ENCODE measurements at regions not wholly inside any gene's neighbourhood (a gene's known extent, or its start where the extent isn't known, plus 50 kb on each side); places are given as distances from the start of the nearest gene placed in this dataset.

GRCh38 chr5:29649321-29649720 is 1544.2 kb upstream of the CDH6 start:
- Histone ChIP-seq H3K27me3 (no peaks in the 10 kb centered on the region), H3K4me1 (no peaks in the 10 kb centered on the region), H3K27ac (no peak overlapping the region), H3K9me3 (no peaks in the 10 kb centered on the region), H3K36me3 (no peaks in the 10 kb centered on the region), H3K4me3 (no peak overlapping the region)
- TF ChIP-seq POLR2A (IDR thresholded peaks at IDR 0.05) (no peak), POLR2AphosphoS5 (IDR thresholded peaks at IDR 0.05; ENCODE audit: insufficient read depth in 1 of 2, low read depth in 1 of 2) (no peak)
- TF ChIP-seq, protein P1, sequence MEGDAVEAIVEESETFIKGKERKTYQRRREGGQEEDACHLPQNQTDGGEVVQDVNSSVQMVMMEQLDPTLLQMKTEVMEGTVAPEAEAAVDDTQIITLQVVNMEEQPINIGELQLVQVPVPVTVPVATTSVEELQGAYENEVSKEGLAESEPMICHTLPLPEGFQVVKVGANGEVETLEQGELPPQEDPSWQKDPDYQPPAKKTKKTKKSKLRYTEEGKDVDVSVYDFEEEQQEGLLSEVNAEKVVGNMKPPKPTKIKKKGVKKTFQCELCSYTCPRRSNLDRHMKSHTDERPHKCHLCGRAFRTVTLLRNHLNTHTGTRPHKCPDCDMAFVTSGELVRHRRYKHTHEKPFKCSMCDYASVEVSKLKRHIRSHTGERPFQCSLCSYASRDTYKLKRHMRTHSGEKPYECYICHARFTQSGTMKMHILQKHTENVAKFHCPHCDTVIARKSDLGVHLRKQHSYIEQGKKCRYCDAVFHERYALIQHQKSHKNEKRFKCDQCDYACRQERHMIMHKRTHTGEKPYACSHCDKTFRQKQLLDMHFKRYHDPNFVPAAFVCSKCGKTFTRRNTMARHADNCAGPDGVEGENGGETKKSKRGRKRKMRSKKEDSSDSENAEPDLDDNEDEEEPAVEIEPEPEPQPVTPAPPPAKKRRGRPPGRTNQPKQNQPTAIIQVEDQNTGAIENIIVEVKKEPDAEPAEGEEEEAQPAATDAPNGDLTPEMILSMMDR (IDR thresholded peaks at IDR 0.05): no peak
- intact Hi-C loops (cut with DNase I): no loop called here
- no peak for DNase-seq (ENCODE audit: extremely low spot score in 2 of 2)

- Histone ChIP-seq H3K36me3 (no peaks in the 10 kb centered on the region), H3K27me3 (no peaks in the 10 kb centered on the region), H3K9me3 (no peaks in the 10 kb centered on the region), H3K4me1 (no peaks in the 10 kb centered on the region), H3K27ac (no peak overlapping the region), H3K4me3 (no peak overlapping the region)
- TF ChIP-seq POLR2A (IDR thresholded peaks at IDR 0.05) (no peak), POLR2AphosphoS5 (IDR thresholded peaks at IDR 0.05; ENCODE audit: insufficient read depth in 1 of 2, low read depth in 1 of 2) (no peak)
- TF ChIP-seq, protein P1 (IDR thresholded peaks at IDR 0.05): no peak
- intact Hi-C loops (cut with DNase I): no loop called here
- no peak for DNase-seq (ENCODE audit: extremely low spot score in 2 of 2)
Observed at GRCh38 chr5:29642601-29643000, 1550.9 kb upstream of the CDH6 start.

- DNase-seq (ENCODE audit: extremely low spot score in 2 of 2): no peak
- TF ChIP-seq, protein P1 (IDR thresholded peaks at IDR 0.05): no peak
- H3K27me3 ChIP-seq: no peaks in the 10 kb centered on the region
- no peak overlapping the region for H3K27ac ChIP-seq
- no peaks in the 10 kb centered on the region for H3K9me3 ChIP-seq
- no peaks in the 10 kb centered on the region for H3K4me1 ChIP-seq
- H3K4me3 ChIP-seq: no peak overlapping the region
- intact Hi-C loops (cut with DNase I): no loop called here
- no peaks in the 10 kb centered on the region for H3K36me3 ChIP-seq
Observed at GRCh38 chr5:29614206-29614605, 1579.3 kb upstream of the CDH6 start.

DNA sequence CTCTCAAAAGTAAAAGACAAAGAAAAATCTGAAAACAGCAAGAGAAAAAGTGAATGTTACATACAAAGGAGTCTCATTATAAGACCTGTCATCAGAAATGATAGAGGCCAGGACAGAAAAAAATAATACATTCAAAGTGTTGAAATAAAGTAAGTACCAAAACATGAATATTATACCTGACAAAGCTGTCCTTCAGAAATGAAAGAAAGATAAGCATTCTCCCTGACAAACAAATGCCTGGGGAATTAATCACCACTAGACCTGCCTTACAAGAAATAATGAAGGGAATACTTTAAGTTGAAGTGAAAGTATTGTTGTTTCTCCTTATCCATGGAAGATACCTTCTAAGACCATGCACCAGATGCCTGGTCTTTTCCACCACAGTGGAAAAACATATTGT is 1605.2 kb upstream of the CDH6 start:
- Histone ChIP-seq H3K4me3 (no peak overlapping the region), H3K27me3 (no peaks in the 10 kb centered on the region), H3K9me3 (no peaks in the 10 kb centered on the region), H3K36me3 (no peaks in the 10 kb centered on the region), H3K4me1 (no peaks in the 10 kb centered on the region), H3K27ac (no peak overlapping the region)
- intact Hi-C loops (cut with DNase I): no loop called here
- DNase-seq (ENCODE audit: extremely low spot score in 2 of 2): no peak
- TF ChIP-seq POLR2AphosphoS5 (IDR thresholded peaks at IDR 0.05; ENCODE audit: insufficient read depth in 1 of 2, low read depth in 1 of 2) (no peak), POLR2A (IDR thresholded peaks at IDR 0.05) (no peak)
- TF ChIP-seq, protein P1 (IDR thresholded peaks at IDR 0.05): no peak

DNA sequence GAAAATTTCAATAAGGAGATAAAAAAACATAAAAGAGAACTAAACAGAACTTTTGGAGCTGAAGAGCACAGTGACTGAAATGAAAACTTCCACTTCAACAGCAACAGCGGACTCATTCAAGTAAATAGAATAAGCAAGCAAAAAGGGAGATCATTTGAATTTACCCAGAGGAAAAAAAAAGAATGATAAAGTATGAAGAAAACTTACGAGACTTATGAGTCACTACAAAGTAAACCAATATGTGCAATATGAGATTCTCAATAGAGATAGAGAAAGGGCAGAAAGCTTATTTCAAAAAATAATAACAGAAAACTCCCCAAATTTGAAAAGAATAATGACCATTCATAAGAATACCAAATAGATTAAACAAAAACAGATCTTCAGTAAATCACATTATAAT is 1605.7 kb upstream of the CDH6 start:
- H3K4me3 ChIP-seq: no peak overlapping the region
- intact Hi-C loops (cut with DNase I): no loop called here
- no peaks in the 10 kb centered on the region for H3K4me1 ChIP-seq
- H3K36me3 ChIP-seq: no peaks in the 10 kb centered on the region
- H3K27me3 ChIP-seq: no peaks in the 10 kb centered on the region
- no peak overlapping the region for H3K27ac ChIP-seq
- no peak for DNase-seq (ENCODE audit: extremely low spot score in 2 of 2)
- no peaks in the 10 kb centered on the region for H3K9me3 ChIP-seq
- TF ChIP-seq POLR2A (IDR thresholded peaks at IDR 0.05): no peak
- no peak for TF ChIP-seq POLR2AphosphoS5 (IDR thresholded peaks at IDR 0.05; ENCODE audit: insufficient read depth in 1 of 2, low read depth in 1 of 2)
- TF ChIP-seq, protein P1 (IDR thresholded peaks at IDR 0.05): no peak
